ENCODE measurements at regions not wholly inside any gene's neighbourhood (a gene's known extent, or its start where the extent isn't known, plus 50 kb on each side); places are given as distances from the start of the nearest gene placed in this dataset.

- TF ChIP-seq POLR2A (IDR thresholded peaks at IDR 0.05): no peak
- TF ChIP-seq CTCF (IDR thresholded peaks at IDR 0.05): no peak
- no peak for TF ChIP-seq EP300 (IDR thresholded peaks at IDR 0.05)
Observed at GRCh38 chr12:118830296-118830695, 151.0 kb upstream of the SRRM4 start.
